HG03457 (cell line): ENCODE measurements at regions not wholly inside any gene's neighbourhood (a gene's known extent, or its start where the extent isn't known, plus 50 kb on each side); places are given as distances from the start of the nearest gene placed in this dataset.

Experiments
- ATAC-seq: cut with Tn5 transposase; IDR thresholded peaks from one replicate; pipeline ENCODE4 v1.9.1; 2021; ENCODE audit warnings: moderate number of reproducible peaks; ENCODE audit not compliant: unreplicated experiment

DNA sequence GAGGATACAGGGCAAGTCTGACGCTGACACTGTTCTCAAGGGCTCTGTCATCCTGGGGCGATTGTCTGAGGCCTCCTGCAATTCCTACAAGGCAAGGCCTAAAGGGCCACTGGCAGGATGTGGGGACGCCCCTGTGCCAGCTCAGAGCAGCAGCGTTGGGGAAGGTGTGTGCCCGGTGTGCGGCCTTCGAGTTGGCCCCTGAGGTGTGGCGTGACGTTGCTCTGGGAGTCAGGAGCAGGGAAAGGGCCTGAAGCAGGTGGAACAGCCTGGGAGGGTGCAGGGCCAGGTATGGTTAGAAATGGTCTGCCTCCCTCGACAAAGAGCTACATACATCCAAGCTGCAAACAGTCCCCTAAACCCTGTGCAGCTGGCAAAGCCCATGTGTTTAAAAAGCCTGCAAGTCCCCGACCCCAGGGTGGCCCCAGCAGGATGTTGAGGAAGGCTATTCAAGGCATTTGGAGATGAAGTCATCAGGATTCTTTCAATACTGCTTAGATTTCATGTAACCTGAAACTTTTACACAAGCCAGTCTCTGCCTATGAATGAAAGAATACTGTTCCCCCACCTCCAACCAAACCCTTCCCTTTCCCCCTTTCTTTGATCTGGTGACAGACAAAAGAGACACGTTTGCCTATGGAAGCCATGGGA lies 142.5 kb upstream of the TNS3 start:
- ATAC-seq, result no peak

DNA sequence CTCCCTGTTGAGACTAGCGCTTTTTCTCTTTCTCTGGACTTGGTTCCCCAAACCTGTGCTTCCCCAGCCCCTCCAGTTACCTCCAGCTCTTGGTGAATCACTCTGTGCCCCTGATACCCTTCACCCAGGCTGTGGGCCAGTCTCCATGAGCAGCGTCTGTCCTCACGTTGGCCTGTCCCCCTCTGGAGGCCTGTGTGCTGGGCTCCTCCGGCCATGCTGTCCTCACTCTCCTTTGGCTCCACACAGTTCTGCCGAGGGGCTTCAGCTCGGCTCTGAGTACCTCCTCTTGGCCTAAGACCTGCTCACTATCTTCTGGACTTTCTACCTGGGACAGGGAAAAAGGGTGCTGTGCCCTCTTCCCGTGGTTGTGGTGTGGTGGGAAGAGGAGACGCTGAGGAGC lies 140.2 kb upstream of the TNS3 start:
- no peak for ATAC-seq

DNA sequence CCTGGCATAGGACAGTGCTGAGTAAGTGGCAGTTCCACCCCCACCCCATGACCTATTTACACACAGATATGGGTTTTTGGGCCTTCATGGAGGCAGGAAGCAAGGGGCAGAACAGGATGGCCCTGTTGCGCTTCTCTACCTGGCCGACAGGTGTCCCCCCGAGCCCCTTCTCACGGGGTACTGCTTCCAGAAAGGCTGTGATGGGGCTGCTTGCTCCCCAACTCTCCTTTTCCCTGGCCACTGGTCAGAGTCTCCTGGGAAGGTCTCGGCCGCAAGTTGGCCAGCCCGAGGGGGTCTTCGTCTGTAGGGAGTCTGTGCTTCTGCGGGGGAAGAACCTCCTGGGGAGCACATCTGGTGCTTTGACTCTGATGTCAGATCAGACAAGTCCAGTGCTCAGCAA lies 139.8 kb upstream of the TNS3 start:
- no peak for ATAC-seq

DNA sequence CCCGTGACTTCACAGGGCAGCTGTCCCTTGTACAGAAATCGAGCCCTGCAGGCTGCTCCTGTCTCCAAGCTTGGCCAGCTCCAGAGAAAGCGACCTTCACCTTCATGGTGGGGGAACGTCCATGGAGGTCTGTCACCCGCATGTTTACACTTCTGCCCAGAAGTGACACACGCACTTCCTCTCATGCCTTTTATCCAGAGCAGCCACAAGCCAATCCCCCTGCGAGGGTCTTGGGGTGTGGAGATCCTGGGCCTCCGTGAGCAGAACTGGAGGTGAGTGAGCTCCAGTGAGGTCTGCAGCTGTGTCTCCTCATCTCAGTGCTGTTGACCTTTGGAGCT lies 139.0 kb upstream of the TNS3 start:
- ATAC-seq, result no peak

DNA sequence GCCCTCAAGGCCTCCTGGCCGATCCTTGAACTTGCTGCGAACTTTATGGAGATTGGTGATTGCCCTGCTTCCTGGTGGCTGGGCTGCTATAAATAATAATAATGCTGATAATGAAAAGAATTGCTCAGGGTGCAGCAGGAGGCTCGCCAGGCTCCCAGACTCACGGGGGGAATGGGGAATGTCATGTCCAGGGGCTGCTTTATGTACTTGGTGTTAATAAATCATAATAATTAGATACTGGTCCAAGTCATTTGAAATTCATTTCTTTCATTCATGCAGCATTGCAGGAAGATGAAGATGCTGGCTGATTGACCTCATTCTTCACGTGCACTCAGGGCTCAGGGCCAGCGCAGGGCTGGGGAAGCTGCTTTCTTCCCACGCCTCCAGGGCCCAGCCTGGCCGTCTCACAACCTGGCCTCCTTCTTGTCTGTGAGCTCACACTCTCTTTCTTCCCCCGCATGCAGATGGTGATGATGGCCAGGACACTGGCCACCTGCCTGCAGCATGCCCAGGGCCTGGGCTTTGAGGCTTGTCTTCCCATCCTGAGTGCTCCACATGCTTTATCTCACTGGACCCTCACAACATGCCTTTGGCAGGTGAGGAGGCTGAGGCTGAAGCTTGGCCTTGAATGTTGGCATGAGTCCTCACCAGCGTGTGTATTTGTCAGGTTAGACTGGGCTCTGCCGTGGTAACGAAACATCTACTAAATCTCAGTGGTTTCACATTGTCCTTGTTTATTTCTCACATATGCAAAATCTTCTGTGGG lies 138.4 kb upstream of the TNS3 start:
- ATAC-seq, result no peak

DNA sequence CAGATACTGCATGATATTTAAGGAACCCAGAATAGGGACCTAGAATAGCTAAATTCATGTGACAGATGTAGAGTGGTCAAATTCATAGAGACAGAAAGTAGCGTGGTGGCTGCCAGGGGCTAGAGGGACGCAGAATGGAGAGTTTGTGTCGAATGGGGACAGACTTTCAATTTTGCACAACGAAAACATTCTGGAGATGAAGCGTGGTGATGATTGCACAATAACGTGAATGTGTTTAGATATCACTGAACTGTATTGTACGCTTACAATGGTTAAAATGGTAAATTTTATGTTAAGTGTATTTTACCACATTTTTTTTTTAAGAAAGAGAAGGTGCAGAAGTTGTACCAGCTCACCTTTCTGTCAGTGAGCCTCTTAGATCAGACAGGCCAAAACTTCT lies 137.8 kb upstream of the TNS3 start:
- no peak for ATAC-seq

DNA sequence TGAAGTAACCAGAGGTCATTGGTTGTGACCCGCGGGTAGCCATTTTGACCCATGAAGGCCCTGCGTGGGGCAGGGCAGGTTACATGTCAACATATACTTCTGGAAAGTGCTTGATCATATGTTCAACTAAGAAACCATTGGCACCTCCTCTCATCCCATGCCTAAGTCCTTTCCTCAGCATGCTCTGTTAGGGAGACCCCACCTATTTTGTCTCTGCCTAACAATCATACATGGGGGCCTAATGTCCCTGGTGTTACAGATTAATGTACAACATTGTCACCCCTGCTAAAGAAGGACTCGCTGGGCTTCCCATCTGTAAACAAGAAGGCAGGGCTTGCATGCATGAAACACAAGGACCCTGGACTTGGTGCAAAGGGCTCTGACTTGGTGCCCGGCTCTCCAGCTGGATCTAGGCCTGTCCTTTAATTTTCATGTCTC lies 133.7 kb upstream of the TNS3 start:
- peak; percentile 10 for ATAC-seq

DNA sequence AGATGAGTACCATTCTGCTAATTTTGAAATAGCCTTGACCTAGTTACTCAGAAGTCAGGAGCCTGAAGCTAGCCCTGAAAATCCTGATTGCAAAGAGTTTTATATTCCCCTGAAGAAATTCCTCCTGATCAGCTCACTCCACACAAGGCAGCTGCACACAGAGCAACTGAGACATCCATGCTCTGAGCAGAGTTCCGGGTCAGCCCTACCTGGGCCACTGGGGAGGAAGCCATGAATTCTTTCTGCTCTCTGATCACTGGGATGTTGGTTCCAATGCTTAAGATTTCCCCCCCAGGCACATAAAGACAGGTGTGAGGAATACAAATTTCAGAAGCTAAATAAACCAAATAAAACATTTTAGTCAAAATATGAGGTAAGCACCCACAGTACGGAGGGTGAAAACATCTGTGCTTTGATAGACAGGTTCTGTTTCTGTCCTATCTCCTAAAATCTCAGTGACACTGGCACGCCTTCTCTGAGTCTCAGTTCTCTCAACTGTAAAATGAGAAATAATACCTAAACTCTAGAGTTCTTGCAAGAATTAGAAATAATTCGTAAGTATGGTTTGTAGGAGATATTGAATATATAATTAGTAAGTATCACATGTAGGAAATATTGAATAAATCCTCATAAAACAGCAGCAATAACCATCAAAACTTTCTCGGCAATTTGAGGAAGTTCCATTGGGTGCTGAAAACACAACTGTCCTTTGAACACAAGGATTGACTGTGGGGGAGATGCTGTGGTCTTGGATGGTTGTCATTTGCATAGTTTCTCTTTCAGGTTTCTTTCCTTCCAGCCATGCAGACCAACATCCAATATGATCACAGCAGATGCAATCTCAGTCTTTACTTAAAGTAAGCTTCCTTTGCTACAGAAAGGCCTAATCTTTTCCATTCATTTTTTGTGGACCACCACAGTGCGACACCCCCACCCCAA lies 133.0 kb upstream of the TNS3 start:
- peak; percentile 96 for ATAC-seq

DNA sequence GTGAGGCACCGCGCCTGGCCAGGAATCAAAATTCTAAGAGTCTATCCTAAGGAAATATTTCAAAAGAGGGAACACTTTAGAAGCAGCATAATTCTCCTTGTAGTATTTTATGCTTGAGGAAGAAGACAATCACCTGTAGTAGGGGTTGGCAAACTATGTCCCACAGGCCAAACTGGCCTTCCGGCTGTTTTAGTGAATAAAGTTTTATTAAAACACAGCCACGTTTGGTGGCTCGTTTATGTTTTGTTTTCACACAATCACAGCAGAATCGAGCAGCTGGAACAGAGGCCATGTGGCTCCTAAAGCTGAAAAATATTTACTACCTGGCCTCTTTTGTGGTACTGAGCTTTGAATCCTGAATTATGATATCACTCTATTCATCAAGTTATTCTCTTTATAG lies 131.7 kb upstream of the TNS3 start:
- ATAC-seq, result no peak

DNA sequence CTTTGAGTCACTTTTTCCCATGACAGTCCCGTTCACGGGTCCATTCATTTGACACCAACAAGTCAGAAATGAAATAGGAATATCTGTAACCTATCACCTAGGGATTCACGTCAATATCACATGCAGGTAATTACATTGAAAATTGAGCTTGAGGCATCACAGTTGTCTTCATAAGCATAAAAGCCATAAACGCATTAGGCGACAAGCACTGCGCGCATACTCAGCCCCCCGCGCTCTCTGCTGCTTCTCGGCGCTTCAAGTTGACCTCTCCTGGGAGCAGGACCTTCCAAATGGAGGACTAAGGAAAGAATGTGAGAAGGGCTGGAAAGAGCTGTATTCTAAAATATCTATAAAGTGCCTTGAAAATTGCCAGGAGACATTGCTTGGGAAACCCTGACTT lies 130.5 kb upstream of the TNS3 start:
- ATAC-seq, result no peak

DNA sequence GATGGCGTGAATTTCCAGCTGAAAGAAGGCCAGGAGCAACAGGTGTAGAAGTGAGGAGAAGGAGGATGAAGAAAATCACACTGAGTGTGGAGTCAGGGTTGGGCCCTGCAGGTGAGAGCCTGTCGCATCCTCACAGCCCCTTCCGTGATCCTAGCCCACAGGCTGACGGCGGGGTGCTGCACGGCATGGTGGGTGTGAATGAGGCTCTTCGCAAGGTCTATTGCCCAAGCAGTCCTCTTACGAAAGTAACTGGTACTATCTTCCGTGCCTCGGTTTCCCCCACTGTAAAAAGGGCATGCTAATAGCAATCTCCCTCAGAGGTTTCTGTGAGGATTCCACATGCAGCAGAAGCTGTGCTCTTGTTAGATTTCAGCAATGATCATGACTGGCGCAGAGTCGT lies 129.9 kb upstream of the TNS3 start:
- no peak for ATAC-seq

DNA sequence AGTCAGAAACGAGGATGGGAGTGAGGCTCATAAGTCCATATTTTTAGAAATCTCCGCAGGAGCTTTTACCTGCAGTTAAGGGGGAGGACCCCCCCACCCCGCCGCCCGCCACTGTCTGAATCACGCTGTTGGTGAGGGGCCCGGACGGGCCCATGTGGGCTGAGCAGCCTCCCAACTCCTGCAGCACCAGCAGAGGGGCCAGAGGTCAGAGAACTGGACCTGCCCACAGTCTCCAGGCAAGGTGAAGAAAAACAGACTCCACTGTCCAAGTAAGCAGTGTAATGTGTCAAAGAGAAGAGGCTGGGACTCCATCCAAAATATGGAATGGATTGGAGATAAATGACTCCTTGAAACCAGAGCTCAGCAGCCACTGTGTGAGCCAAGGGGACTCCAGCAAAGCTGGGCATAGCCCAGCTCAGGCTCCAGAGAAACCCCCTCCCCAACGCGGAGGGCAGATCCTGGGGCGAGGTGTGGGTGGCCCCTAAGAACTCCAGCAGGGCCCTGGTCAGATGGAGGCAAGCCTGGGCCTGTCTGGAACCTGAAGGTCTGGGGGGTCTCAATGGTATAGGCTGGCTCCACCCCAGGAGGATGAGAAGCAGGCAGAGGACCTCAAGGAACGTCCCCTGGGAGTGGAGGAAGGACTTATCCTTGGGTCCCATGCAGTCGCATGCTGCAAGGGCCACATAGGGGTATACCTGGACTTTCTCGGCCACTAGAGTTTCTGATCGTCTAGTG lies 128.5 kb upstream of the TNS3 start:
- no peak for ATAC-seq

DNA sequence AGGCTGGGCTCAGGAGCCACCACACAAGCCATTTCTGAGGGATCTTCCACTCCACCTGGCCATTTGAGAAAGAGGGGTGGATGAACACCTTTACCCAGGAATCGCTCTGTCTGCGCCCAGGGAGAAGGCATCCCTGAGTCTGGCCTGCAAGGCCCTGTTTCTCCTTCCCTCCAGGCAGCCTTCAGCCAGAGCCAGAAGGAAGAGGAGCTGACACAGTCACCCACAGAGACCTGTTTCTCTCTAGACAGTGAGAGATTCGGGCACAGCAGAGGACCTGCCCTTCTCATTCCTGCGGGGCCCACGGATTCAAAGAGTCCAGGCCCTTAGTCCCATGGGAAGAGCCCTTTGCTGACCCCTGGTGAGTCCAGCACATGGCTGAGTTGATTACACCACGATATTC lies 127.5 kb upstream of the TNS3 start:
- no peak for ATAC-seq

DNA sequence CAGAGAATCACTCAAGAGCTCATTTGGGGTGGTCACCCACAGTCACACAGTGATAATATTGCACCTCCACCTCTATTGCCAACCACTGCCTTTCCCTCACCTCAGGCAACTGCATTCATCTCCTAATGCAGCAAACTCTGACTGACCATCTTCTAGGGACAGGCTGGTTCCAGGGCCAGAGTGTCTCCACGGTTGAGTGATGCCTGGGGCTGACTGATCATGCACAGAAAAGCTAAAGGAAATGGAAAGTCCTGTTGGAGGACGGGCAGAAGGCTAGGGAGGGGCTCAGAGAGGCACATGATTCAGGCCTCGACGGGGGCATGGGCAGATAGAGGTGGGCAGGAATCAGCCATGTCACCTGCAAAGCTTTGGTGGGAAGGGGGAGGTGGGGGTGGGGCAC lies 127.1 kb upstream of the TNS3 start:
- ATAC-seq, result no peak

DNA sequence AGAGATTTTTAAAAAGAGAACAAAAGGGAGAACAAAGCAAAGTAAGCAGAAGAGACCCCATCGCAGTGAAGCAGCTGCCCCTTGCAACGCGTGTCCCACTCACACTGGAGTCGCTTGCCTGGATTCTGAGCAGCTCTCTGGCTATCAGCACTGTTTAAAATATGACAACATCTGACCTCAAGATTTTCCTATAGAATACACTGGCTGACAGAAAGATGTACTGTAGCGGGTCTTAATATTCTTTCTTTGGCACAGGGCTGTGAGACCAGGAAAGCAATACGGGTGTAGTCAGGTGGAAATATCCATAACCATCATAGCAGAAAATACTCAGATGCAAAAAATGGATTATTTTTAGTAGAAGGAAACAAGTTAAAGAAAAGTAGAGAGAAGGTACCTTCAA lies 125.7 kb upstream of the TNS3 start:
- no peak for ATAC-seq

DNA sequence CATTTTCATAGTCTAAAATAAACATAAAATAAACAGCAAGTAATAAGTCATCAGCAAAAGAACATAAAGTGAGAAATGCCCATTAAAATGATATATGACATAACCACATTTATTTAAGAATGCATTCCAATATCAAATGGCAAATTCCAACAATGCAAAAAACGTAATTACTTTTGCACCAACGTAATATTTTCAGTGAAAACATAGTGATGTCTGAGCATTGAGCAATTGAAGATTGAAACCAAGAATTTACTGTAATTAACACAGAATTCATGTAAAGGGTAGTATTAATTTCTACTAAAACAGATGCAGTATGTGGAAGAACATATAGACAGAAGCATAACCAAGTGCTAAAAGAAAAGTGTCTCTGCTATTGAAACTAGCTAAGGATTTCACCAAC lies 123.0 kb upstream of the TNS3 start:
- no peak for ATAC-seq

DNA sequence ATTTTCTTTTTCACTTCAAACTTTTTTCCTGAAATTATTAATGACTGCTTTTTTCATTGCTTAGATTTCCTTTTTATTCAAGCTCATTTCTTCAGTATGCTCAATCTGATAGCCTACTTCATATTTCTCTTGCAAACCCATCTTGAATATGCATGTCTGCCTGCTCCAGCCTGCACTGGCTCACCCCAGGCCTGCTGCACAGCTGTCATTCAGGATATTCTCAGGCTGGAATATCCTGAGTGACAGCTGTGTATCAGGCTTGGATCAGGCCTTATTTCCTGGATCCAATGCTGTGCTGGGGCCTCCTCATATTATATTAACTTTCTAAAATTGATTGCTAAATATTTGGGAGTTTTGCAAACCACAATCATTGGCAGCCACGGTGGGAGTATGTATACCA lies 120.2 kb upstream of the TNS3 start:
- ATAC-seq, result no peak

DNA sequence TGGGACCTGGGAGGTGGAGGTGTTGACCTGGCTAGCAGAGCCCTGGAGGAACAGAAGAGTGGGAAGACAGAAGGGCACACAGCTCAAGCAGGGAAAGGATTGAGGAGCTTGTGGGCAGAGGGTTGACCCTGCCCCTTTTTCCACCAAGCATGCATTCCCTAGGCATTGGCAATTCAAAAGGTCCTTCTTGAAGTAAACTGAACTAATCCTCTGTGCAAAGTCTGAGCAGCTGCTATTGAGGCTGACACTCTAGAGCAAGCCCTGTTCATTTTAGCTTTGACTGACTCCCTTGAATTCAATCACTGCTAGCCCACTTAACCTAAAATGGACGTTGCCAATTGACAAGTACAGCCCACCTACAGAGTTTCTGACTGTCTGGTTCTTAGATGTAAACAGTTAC lies 116.5 kb upstream of the TNS3 start:
- ATAC-seq, result no peak

DNA sequence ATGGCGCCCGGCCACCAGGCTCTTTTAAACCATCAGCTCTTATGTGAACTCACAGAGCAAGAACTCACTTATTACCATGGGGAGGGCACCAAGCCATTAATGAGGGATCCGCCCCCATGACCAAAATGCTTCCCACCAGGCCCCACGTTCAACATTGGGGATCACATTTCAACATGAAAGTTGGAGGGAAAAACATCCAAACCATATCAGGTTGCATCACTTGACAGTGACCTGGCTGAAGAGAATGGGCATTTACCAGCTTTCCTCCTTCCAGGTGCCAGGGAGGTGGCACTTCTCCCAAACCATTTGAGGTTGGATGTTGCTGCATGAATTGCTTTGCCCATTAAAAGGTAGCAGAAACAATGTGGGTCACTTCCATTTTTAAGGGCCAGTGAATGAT lies 115.6 kb upstream of the TNS3 start:
- no peak for ATAC-seq

DNA sequence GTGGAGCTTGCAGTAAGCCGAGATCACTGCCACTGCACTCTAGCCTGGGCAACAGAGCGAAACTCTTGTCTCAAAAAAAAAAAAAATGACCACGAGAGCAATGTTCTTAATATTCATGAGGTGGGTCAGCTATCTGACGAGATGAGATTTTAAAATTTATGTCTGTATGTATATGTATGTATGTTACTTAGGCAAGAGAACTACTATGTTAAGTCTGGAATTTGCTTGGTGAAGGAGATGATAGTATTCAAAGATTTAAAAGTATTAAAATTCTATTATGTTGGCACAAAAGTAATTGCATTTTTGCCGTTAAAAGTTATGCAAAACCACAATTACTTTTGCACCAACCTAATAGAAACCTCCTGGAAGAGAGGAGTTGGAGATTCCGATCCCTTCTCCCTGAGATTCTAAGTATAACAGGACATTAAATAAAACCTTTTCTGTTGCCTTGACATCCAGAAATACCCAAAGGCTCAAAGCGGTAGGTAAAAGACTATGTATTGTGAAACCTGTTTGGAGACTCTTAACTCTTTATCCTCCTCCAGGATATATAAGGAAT lies 114.3 kb upstream of the TNS3 start:
- no peak for ATAC-seq

DNA sequence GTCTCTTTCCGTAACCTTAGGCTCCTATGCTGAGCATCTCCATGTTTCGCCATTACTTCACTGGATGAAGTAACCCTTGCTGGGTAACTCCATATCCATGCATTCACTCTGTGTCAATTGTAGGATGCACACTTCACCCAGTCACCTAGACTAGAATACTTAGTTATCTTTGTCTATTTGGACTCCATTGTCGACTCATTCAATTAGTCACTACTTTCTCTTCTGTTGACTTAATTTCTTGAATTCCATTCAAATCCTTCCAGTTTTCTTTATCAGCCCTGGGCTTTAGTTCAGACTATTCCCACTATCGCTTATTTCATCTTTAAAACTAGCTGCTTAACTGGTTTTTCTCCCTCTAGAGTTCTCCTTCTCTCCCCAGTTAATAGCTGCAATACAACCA lies 111.3 kb upstream of the TNS3 start:
- no peak for ATAC-seq
